BE2C (cell line): ENCODE measurements at regions not wholly inside any gene's neighbourhood (a gene's known extent, or its start where the extent isn't known, plus 50 kb on each side); places are given as distances from the start of the nearest gene placed in this dataset.

Source experiments
- DNase-seq: peaks from one replicate; pipeline ENCODE4 v3.0.0-alpha.2; 2020
- H3K27me3 ChIP-seq: fragments of 250-450 bp; sonication (Bioruptor Pico); 2 replicates; pipeline ENCODE4 v1.5.1; 2020; ENCODE audit warnings: mild to moderate bottlenecking
- H3K36me3 ChIP-seq: fragments of 250-450 bp; sonication (Bioruptor Pico); 2 replicates; pipeline ENCODE4 v1.5.1; 2020; ENCODE audit warnings: mild to moderate bottlenecking
- H3K4me1 ChIP-seq: fragments of 250-450 bp; sonication (Bioruptor Pico); 2 replicates; pipeline ENCODE4 v1.5.1; 2020
- H3K4me3 ChIP-seq: 2 replicates; pipeline ENCODE4 v1.5.1; 2011; ENCODE audit warnings: low read depth, low read length
- H3K9me3 ChIP-seq: fragments of 250-450 bp; sonication (Bioruptor Pico); 2 replicates; pipeline ENCODE4 v1.5.1; 2020
- TF ChIP-seq, protein P1 (sequence below): IDR thresholded peaks from 2 replicates; pipeline ENCODE4 v1.5.1; 2012; ENCODE audit warnings: mild to moderate bottlenecking, low read depth, low read length

DNA sequence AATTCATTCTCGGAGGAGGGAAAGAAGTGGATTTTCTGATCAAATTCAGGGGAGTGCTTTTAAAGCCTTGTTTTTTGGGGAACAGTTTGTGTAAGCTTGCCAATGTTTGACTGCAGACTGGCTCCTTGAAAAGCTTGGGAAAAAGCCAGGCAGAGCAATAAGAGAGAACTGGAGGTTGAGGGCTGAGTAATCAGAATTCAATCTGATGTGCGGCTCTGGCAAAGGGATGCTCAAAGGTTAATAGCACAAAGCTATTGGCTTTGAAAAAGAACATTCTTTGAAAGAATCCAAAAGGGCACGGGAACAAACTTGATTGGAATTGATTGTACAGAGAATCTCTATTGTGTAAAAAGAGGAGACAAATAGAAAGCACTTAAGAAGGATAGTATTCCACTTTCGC lies 279.3 kb downstream of the YTHDC2 start:
- no peak overlapping the region for H3K4me3 ChIP-seq
- H3K27me3 ChIP-seq, result peaks cover 23% of the 10 kb centered on the region
- no peaks in the 10 kb centered on the region for H3K36me3 ChIP-seq
- H3K4me1 ChIP-seq, result no peaks in the 10 kb centered on the region
- TF ChIP-seq, protein P1, sequence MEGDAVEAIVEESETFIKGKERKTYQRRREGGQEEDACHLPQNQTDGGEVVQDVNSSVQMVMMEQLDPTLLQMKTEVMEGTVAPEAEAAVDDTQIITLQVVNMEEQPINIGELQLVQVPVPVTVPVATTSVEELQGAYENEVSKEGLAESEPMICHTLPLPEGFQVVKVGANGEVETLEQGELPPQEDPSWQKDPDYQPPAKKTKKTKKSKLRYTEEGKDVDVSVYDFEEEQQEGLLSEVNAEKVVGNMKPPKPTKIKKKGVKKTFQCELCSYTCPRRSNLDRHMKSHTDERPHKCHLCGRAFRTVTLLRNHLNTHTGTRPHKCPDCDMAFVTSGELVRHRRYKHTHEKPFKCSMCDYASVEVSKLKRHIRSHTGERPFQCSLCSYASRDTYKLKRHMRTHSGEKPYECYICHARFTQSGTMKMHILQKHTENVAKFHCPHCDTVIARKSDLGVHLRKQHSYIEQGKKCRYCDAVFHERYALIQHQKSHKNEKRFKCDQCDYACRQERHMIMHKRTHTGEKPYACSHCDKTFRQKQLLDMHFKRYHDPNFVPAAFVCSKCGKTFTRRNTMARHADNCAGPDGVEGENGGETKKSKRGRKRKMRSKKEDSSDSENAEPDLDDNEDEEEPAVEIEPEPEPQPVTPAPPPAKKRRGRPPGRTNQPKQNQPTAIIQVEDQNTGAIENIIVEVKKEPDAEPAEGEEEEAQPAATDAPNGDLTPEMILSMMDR, result no peak
- DNase-seq, result no peak
- H3K9me3 ChIP-seq, result no peaks in the 10 kb centered on the region

DNA sequence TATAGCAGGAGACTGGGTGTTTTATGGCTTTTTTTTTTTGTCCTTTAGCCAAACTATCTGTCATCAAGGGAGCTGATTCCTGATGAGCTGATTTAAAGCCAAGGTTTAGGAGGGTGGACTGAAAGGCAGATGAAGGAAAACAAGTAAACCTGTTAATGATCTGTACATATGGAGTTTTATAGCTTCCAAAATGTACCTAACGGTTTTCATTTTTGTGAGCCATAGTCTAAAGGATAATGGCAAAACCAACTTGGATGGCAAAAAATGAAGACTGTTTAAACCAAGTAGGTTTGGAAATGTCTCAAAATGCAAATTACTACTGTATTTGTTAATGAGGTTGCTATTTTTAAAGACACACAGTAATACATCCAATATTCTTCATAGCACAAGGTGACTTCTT lies 281.5 kb downstream of the YTHDC2 start:
- Histone ChIP-seq H3K36me3 (no peaks in the 10 kb centered on the region), H3K4me3 (no peak overlapping the region), H3K9me3 (no peaks in the 10 kb centered on the region), H3K4me1 (no peaks in the 10 kb centered on the region), H3K27me3 (peaks cover 19% of the 10 kb centered on the region)
- DNase-seq, result no peak
- TF ChIP-seq, protein P1, result no peak

DNA sequence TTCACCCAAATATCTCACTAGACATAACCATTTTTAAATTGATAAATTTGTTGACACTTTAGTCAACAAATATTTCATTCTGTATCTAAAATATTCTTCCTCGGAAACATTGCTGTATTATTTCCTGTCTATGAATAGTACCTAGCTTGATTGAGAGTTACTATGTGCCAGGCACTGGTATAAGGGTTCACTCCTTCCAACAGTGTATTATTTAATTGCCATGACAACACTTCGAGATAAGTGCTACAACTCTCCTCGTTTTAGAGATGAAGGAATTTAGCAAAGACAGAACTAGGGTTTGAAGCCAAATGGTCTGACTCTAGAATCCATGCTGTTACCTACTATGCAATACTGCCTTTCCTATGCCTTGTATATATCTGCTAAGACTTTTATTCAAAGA lies 287.2 kb downstream of the YTHDC2 start:
- TF ChIP-seq, protein P1, result no peak
- Histone ChIP-seq H3K4me1 (peaks cover 2% of the 10 kb centered on the region; the same call in 1 of the 2 replicates), H3K4me3 (no peak overlapping the region), H3K9me3 (no peaks in the 10 kb centered on the region), H3K36me3 (no peaks in the 10 kb centered on the region), H3K27me3 (peaks cover 7% of the 10 kb centered on the region; the same call in 1 of the 2 replicates)
- no peak for DNase-seq

DNA sequence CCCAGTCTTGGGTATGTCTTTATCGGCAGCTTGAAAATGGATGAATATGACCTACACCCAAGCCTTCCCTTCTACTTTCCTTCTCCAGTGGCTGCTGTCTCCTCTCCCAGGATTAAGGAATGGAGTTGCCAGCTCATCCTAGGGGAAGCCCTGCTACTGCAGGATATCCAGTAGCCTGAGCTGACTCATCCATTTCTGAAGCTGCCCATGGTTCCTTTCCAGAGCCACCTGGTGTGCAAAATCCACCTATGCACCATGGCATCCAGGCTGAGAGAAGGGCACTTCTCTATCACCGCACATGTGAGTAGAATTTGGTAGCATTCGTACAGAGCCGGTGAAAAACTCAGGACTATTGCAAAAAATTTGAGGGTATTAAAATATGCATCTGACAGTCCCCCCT lies 290.8 kb downstream of the YTHDC2 start:
- Histone ChIP-seq H3K27me3 (no peaks in the 10 kb centered on the region; the same call in 1 of the 2 replicates), H3K4me3 (no peak overlapping the region), H3K4me1 (peaks cover 2% of the 10 kb centered on the region; the same call in 1 of the 2 replicates), H3K9me3 (no peaks in the 10 kb centered on the region), H3K36me3 (no peaks in the 10 kb centered on the region)
- TF ChIP-seq, protein P1, result no peak
- no peak for DNase-seq

- Histone ChIP-seq H3K27me3 (no peaks in the 10 kb centered on the region; the same call in 1 of the 2 replicates), H3K4me3 (no peak overlapping the region), H3K9me3 (no peaks in the 10 kb centered on the region), H3K36me3 (no peaks in the 10 kb centered on the region), H3K4me1 (peaks cover 2% of the 10 kb centered on the region; the same call in 1 of the 2 replicates)
- DNase-seq, result no peak
- TF ChIP-seq, protein P1, result no peak
Measured at GRCh38 chr5:113804943-113805342, 291.4 kb downstream of the YTHDC2 start.

DNA sequence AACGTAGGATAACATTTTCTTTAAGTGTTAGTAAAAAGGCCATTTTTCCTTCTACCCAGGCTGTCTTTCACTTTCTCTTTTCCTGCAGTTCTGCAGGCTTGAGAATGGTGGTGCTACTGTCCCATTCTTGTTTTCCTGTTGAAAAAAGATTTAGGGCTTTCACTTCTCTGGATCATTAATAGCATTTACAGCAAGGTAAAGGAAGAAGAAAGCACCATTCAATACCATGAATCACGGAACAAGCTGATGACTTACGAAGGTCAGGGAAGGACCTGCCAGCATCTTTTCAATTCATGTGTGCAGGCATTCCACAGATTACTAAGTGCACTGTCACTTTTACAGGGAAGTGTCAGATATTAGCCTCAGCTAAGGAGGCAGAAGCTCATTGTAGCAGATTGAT lies 292.8 kb downstream of the YTHDC2 start:
- no peak overlapping the region for H3K4me3 ChIP-seq
- H3K27me3 ChIP-seq, result no peaks in the 10 kb centered on the region; the same call in 1 of the 2 replicates
- H3K4me1 ChIP-seq, result peaks cover 2% of the 10 kb centered on the region; the same call in 1 of the 2 replicates
- H3K36me3 ChIP-seq, result no peaks in the 10 kb centered on the region
- no peak for DNase-seq
- TF ChIP-seq, protein P1, result peak; percentile 51; the same call in 1 of the 2 replicates
- H3K9me3 ChIP-seq, result no peaks in the 10 kb centered on the region
